ENCODE measurements at regions not wholly inside any gene's neighbourhood (a gene's known extent, or its start where the extent isn't known, plus 50 kb on each side); places are given as distances from the start of the nearest gene placed in this dataset.

DNA sequence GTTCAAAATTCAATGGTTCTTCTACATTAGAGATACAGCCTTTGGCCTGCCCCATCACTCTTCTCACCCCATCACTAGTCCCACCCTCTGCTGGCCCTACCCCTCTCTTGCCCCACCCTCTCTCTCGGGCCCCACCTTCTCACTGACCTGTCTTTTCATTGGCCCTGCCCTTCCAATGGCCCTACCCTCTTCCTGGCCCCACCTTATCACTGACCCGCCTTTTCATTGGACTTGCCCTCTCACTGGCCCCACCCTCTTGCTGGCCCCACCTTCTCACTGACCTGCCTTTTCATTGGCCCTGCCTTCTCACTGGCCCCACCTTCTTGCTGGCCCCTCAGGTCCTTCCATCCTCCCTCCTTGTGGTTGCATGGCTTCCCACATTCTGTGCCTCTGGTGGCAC lies 107.2 kb upstream of the PLEKHG1 start:
- TF ChIP-seq CTCF (IDR thresholded peaks at IDR 0.05; ENCODE audit: control extremely low read depth in 1 of 3, insufficient read depth in 1 of 3, low read depth in 1 of 3, low read length in 3 of 3) (no peak), POLR2A (IDR thresholded peaks at IDR 0.05; ENCODE audit: control extremely low read depth in 1 of 2, low read depth in 2 of 2, low read length in 2 of 2) (no peak), SAP30 (IDR thresholded peaks at IDR 0.05; ENCODE audit: insufficient read depth, insufficient replicate concordance, low read length) (no peak), CHD1 (IDR thresholded peaks at IDR 0.05; ENCODE audit: low read depth, low read length) (no peak)

Data from H1 (cell line).